K562 (cell line): ENCODE measurements at regions not wholly inside any gene's neighbourhood (a gene's known extent, or its start where the extent isn't known, plus 50 kb on each side); places are given as distances from the start of the nearest gene placed in this dataset.

ENCODE experiments used
- MCM3 ChIP-seq: fragments of 450-650 bp; IDR thresholded peaks from 2 replicates; pipeline ENCODE4 v1.6.1; 2016
- MYC ChIP-seq, 2 experiments: fragments of 250-450 bp in 1 of 2; sonication (Bioruptor Pico) in 1 of 2; IDR thresholded peaks; 2 replicates each; pipeline versions ENCODE4 v1.5.1 to v1.6.1; 2012 to 2021; ENCODE audit warnings: low read depth in 2 of 2, borderline replicate concordance in 1 of 2, improper control_type of control experiment in 1 of 2, low read length in 1 of 2, mild to moderate bottlenecking in 1 of 2, moderate library complexity in 1 of 2
- SMARCB1 ChIP-seq: IDR thresholded peaks from 2 replicates; pipeline ENCODE4 v1.6.1; 2011; ENCODE audit warnings: improper control_type of control experiment, low read depth; ENCODE audit not compliant: insufficient read length
- TF ChIP-seq, protein P1 (sequence below): fragments of 450-650 bp; IDR thresholded peaks from 2 replicates; pipeline ENCODE4 v1.6.1; 2016; ENCODE audit warnings: low read depth
- TF ChIP-seq, protein P2 (sequence below): fragments of 450-650 bp; IDR thresholded peaks from 2 replicates; pipeline ENCODE4 v1.6.1; 2016; ENCODE audit warnings: antibody characterized with exemption
- TF ChIP-seq, protein P3 (sequence below): sonication (generic); IDR thresholded peaks from 2 replicates; pipeline ENCODE4 v1.6.1; 2016
- TF ChIP-seq, protein P4 (sequence below): fragments of 200-800 bp; sonication (Bioruptor generic); IDR thresholded peaks from 2 replicates; pipeline ENCODE4 v1.6.1; 2017; ENCODE audit warnings: missing genetic modification characterization, missing compliant biosample characterization

DNA sequence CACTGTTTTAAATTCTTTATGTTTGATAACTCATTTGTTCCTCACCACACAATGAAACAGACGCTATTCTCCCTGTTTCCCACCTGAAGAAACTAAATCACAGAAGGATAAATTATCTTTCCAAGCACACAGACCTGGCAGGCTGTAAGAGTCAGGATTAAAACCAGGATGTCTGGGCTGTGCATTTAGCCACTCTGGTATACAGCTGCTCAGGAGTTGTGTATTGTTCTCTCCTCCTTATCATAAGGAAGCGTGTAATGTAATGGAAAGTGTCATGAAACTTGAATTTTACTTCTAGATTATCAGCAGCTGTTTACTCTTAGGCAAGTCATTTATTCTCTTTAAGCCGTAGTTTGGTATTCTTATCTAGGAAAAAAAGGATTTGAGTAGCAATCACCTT lies 154.8 kb upstream of the LRIG3 start (continued):
- TF ChIP-seq, protein P1, sequence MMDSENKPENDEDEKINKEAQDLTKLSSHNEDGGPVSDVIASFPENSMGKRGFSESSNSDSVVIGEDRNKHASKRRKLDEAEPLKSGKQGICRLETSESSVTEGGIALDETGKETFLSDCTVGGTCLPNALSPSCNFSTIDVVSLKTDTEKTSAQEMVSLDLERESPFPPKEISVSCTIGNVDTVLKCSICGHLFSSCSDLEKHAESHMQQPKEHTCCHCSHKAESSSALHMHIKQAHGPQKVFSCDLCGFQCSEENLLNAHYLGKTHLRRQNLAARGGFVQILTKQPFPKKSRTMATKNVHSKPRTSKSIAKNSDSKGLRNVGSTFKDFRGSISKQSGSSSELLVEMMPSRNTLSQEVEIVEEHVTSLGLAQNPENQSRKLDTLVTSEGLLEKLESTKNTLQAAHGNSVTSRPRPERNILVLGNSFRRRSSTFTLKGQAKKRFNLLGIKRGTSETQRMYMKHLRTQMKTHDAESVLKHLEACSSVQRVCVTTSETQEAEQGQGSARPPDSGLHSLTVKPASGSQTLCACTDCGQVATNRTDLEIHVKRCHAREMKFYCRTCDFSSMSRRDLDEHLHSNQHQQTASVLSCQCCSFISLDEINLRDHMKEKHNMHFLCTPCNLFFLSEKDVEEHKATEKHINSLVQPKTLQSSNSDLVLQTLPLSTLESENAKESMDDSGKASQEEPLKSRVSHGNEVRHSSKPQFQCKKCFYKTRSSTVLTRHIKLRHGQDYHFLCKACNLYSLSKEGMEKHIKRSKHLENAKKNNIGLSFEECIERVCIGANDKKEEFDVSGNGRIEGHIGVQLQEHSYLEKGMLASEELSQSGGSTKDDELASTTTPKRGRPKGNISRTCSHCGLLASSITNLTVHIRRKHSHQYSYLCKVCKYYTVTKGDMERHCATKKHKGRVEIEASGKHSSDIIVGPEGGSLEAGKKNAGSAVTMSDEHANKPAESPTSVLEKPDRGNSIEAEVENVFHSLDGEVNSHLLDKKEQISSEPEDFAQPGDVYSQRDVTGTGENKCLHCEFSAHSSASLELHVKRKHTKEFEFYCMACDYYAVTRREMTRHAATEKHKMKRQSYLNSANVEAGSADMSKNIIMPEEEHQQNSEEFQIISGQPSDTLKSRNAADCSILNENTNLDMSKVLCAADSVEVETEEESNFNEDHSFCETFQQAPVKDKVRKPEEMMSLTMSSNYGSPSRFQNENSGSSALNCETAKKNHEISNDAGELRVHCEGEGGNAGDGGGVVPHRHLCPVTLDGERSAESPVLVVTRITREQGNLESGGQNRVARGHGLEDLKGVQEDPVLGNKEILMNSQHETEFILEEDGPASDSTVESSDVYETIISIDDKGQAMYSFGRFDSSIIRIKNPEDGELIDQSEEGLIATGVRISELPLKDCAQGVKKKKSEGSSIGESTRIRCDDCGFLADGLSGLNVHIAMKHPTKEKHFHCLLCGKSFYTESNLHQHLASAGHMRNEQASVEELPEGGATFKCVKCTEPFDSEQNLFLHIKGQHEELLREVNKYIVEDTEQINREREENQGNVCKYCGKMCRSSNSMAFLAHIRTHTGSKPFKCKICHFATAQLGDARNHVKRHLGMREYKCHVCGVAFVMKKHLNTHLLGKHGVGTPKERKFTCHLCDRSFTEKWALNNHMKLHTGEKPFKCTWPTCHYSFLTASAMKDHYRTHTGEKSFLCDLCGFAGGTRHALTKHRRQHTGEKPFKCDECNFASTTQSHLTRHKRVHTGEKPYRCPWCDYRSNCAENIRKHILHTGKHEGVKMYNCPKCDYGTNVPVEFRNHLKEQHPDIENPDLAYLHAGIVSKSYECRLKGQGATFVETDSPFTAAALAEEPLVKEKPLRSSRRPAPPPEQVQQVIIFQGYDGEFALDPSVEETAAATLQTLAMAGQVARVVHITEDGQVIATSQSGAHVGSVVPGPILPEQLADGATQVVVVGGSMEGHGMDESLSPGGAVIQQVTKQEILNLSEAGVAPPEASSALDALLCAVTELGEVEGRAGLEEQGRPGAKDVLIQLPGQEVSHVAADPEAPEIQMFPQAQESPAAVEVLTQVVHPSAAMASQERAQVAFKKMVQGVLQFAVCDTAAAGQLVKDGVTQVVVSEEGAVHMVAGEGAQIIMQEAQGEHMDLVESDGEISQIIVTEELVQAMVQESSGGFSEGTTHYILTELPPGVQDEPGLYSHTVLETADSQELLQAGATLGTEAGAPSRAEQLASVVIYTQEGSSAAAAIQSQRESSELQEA = no peak
- TF ChIP-seq, protein P2, sequence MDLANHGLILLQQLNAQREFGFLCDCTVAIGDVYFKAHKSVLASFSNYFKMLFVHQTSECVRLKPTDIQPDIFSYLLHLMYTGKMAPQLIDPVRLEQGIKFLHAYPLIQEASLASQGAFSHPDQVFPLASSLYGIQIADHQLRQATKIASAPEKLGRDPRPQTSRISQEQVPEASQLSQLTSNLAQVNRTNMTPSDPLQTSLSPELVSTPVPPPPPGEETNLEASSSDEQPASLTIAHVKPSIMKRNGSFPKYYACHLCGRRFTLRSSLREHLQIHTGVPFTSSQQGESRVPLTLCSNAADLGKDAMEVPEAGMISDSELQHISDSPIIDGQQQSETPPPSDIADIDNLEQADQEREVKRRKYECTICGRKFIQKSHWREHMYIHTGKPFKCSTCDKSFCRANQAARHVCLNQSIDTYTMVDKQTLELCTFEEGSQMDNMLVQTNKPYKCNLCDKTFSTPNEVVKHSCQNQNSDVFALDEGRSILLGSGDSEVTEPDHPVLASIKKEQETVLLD = no peak
- TF ChIP-seq, protein P3, sequence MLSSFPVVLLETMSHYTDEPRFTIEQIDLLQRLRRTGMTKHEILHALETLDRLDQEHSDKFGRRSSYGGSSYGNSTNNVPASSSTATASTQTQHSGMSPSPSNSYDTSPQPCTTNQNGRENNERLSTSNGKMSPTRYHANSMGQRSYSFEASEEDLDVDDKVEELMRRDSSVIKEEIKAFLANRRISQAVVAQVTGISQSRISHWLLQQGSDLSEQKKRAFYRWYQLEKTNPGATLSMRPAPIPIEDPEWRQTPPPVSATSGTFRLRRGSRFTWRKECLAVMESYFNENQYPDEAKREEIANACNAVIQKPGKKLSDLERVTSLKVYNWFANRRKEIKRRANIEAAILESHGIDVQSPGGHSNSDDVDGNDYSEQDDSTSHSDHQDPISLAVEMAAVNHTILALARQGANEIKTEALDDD = no peak
- TF ChIP-seq, protein P4, sequence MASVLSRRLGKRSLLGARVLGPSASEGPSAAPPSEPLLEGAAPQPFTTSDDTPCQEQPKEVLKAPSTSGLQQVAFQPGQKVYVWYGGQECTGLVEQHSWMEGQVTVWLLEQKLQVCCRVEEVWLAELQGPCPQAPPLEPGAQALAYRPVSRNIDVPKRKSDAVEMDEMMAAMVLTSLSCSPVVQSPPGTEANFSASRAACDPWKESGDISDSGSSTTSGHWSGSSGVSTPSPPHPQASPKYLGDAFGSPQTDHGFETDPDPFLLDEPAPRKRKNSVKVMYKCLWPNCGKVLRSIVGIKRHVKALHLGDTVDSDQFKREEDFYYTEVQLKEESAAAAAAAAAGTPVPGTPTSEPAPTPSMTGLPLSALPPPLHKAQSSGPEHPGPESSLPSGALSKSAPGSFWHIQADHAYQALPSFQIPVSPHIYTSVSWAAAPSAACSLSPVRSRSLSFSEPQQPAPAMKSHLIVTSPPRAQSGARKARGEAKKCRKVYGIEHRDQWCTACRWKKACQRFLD = no peak
- no peak for TF ChIP-seq MYC (IDR thresholded peaks at IDR 0.05; ENCODE audit: low read depth, low read length)
- TF ChIP-seq MYC (CRISPR knock-in tag; IDR thresholded peaks at IDR 0.05; ENCODE audit: borderline replicate concordance, low read depth) = no peak
- no peak for TF ChIP-seq MCM3
- no peak for TF ChIP-seq SMARCB1
